ENCODE measurements at regions not wholly inside any gene's neighbourhood (a gene's known extent, or its start where the extent isn't known, plus 50 kb on each side); places are given as distances from the start of the nearest gene placed in this dataset.
"Not testable (repeated sequence)": the region's sequence is repeated elsewhere in the genome, so short reads cannot be mapped to it uniquely, and the experiment has no call there.

- H3K27me3 Mint-ChIP-seq (ENCODE audit: low read depth): no peaks in the 10 kb centered on the region
- no peaks in the 10 kb centered on the region for H3K9me3 Mint-ChIP-seq
- no peaks in the 10 kb centered on the region for H3K36me3 Mint-ChIP-seq (ENCODE audit: low read depth)
- TF ChIP-seq CTCF (IDR thresholded peaks at IDR 0.05; ENCODE audit: unreplicated experiment in 3 of 3): no peak
- peaks cover 6% of the 10 kb centered on the region for H3K4me1 Mint-ChIP-seq
- no peak overlapping the region for H3K27ac Mint-ChIP-seq
- H3K4me3 Mint-ChIP-seq: no peak overlapping the region
Observed at GRCh38 chr16:64084706-64085105, 1037.2 kb downstream of the CDH11 start.

GRCh38 chr16:64083428-64084129 lies 1038.3 kb downstream of the CDH11 start:
- no peaks in the 10 kb centered on the region for H3K9me3 Mint-ChIP-seq
- H3K4me3 Mint-ChIP-seq: no peak overlapping the region

GRCh38 chr16:64077242-64077641 lies 1044.6 kb downstream of the CDH11 start:
- Mint-ChIP-seq H3K27me3 (ENCODE audit: low read depth) (no peaks in the 10 kb centered on the region), H3K36me3 (ENCODE audit: low read depth) (no peaks in the 10 kb centered on the region), H3K4me3 (no peak overlapping the region), H3K9me3 (no peaks in the 10 kb centered on the region), H3K4me1 (peaks cover 14% of the 10 kb centered on the region), H3K27ac (no peak overlapping the region)
- no peak for TF ChIP-seq CTCF (IDR thresholded peaks at IDR 0.05; ENCODE audit: unreplicated experiment in 3 of 3)

More at GRCh38 chr16:64083428-64084129, 1038.3 kb downstream of the CDH11 start:
- TF ChIP-seq CTCF (IDR thresholded peaks at IDR 0.05; ENCODE audit: unreplicated experiment in 3 of 3): no peak
- Mint-ChIP-seq H3K4me1 (peaks cover 6% of the 10 kb centered on the region), H3K27ac (no peak overlapping the region), H3K36me3 (ENCODE audit: low read depth) (no peaks in the 10 kb centered on the region), H3K27me3 (ENCODE audit: low read depth) (no peaks in the 10 kb centered on the region)

- peaks cover 10% of the 10 kb centered on the region for H3K9me3 Mint-ChIP-seq
- H3K27ac Mint-ChIP-seq: peak overlapping the region in 2 of 3 experiments; percentile 26 to 27
- no peaks in the 10 kb centered on the region for H3K36me3 Mint-ChIP-seq (ENCODE audit: low read depth)
- no peak overlapping the region for H3K4me3 Mint-ChIP-seq
- peaks cover 8% of the 10 kb centered on the region for H3K4me1 Mint-ChIP-seq
- no peak for TF ChIP-seq CTCF (IDR thresholded peaks at IDR 0.05; ENCODE audit: unreplicated experiment in 3 of 3)
- no peaks in the 10 kb centered on the region for H3K27me3 Mint-ChIP-seq (ENCODE audit: low read depth)
Observed at GRCh38 chr16:64074706-64075105, 1047.2 kb downstream of the CDH11 start.

- H3K4me3 Mint-ChIP-seq; H3K27me3 Mint-ChIP-seq (ENCODE audit: low read depth); H3K27ac Mint-ChIP-seq; H3K9me3 Mint-ChIP-seq; H3K36me3 Mint-ChIP-seq (ENCODE audit: low read depth): not testable (repeated sequence)
- peaks cover 18% of the 10 kb centered on the region for H3K4me1 Mint-ChIP-seq
Observed at GRCh38 chr16:64072131-64072730, 1049.6 kb downstream of the CDH11 start.

- Mint-ChIP-seq H3K27ac (no peak overlapping the region), H3K4me1 (peaks cover 10% of the 10 kb centered on the region), H3K27me3 (ENCODE audit: low read depth) (no peaks in the 10 kb centered on the region), H3K36me3 (ENCODE audit: low read depth) (no peaks in the 10 kb centered on the region), H3K4me3 (no peak overlapping the region), H3K9me3 (peaks cover 9% of the 10 kb centered on the region)
- TF ChIP-seq CTCF (IDR thresholded peaks at IDR 0.05; ENCODE audit: unreplicated experiment in 3 of 3): no peak
Observed at GRCh38 chr16:64065523-64065922, 1056.3 kb downstream of the CDH11 start.

All from nephron (organoid).